Endothelial cell of umbilical vein (primary cell): ENCODE measurements at regions not wholly inside any gene's neighbourhood (a gene's known extent, or its start where the extent isn't known, plus 50 kb on each side); places are given as distances from the start of the nearest gene placed in this dataset.

Experiments used
- BruUV-seq: library from RNA; stranded (reverse); fragments of 400-500 nt; replicated peaks from 2 replicates; lab custom pipeline; 2021; lab: Mats Ljungman, UMichigan
- CTCF ChIA-PET: fragments of 300-600, 350-600 bp; sonication (Branson Sonifier 250); formaldehyde crosslinking; loops from one replicate; lab custom pipeline; 2021; ENCODE audit warnings: antibody characterized with exemption, inconsistent platforms; lab: Charles Lee
- POLR2A ChIA-PET: fragments of 300-600, 350-600 bp; sonication (Branson Sonifier 250); formaldehyde crosslinking; loops from one replicate; lab custom pipeline; 2021; ENCODE audit warnings: antibody characterized with exemption, inconsistent platforms; lab: Charles Lee
- DNase-seq: peaks from one replicate; pipeline ENCODE4 v3.0.0-alpha.2; 2011; ENCODE audit warnings: low read depth, low spot score
- FAIRE-seq: peaks from 2 replicates; lab custom pipeline; 2011; peaks lifted over from hg19 to GRCh38; lab: Jason Lieb, UNC
- H2AFZ ChIP-seq: 2 replicates; pipeline ENCODE4 v1.6.0; 2012; ENCODE audit warnings: low read depth, low read length, control low read depth, inconsistent platforms
- H3K27ac ChIP-seq: 2 replicates; pipeline ENCODE4 v1.5.1; 2011; ENCODE audit warnings: low read depth, mild to moderate bottlenecking, control low read depth, low read length, moderate library complexity; ENCODE audit not compliant: insufficient read depth
- H3K27me3 ChIP-seq, 2 experiments: 2 replicates each; pipeline versions ENCODE4 v1.6.0 to v1.6.1; 2011; ENCODE audit warnings: low read length in 2 of 2, mixed read lengths in 1 of 2; ENCODE audit not compliant: control insufficient read depth in 2 of 2, insufficient read depth in 2 of 2
- H3K36me3 ChIP-seq, 2 experiments: 2 replicates in 1 of 2; 3 replicates in 1 of 2; pipeline ENCODE4 v1.5.1; 2011; ENCODE audit warnings: low read length in 2 of 2, mild to moderate bottlenecking in 1 of 2, moderate library complexity in 1 of 2; ENCODE audit not compliant: control insufficient read depth in 2 of 2, insufficient read depth in 2 of 2; ENCODE audit errors: extremely low read depth in 1 of 2
- H3K4me1 ChIP-seq: 3 replicates; pipeline ENCODE4 v1.5.1; 2011; ENCODE audit warnings: mild to moderate bottlenecking, low read length; ENCODE audit not compliant: control insufficient read depth, insufficient read depth; ENCODE audit errors: extremely low read depth
- H3K4me2 ChIP-seq: 2 replicates; pipeline ENCODE4 v1.6.1; 2011; ENCODE audit warnings: low read length, control low read depth, mixed read lengths; ENCODE audit not compliant: insufficient read depth
- H3K4me3 ChIP-seq, 3 experiments: fragments of 200-600 bp in 1 of 3; sonication (generic), shearing (Covaris generic) in 1 of 3; replicated peaks in 1 of 3; 2 replicates each; pipeline ENCODE4 v1.5.1; 2011 to 2016; ENCODE audit warnings: control low read depth in 3 of 3, low read length in 3 of 3, mild to moderate bottlenecking in 2 of 3, inconsistent platforms in 1 of 3, low read depth in 1 of 3, moderate library complexity in 1 of 3; ENCODE audit not compliant: insufficient read depth in 1 of 3
- H3K79me2 ChIP-seq: 2 replicates; pipeline ENCODE4 v1.6.0; 2012; ENCODE audit warnings: low read length, inconsistent platforms; ENCODE audit not compliant: control insufficient read depth, insufficient read depth
- H3K9ac ChIP-seq: replicated peaks from 2 replicates; pipeline ENCODE3; 2011; ENCODE audit warnings: low read length, control low read depth; ENCODE audit not compliant: insufficient read depth; ENCODE audit errors: extremely low read depth
- H3K9me1 ChIP-seq: replicated peaks from 3 replicates; pipeline ENCODE4 v1.6.0; 2011; ENCODE audit warnings: mild to moderate bottlenecking, low read length; ENCODE audit not compliant: control insufficient read depth, insufficient read depth; ENCODE audit errors: extremely low read depth
- H3K9me3 ChIP-seq: replicated peaks from 2 replicates; pipeline ENCODE4 v1.5.1; 2012; ENCODE audit warnings: low read length, inconsistent platforms; ENCODE audit not compliant: control insufficient read depth, insufficient read depth
- H4K20me1 ChIP-seq: replicated peaks from 2 replicates; pipeline ENCODE3; 2011; ENCODE audit warnings: mild to moderate bottlenecking, low read length; ENCODE audit not compliant: control insufficient read depth, insufficient read depth; ENCODE audit errors: extremely low read depth
- CTCF ChIP-seq, 2 donors: IDR thresholded peaks; 1 replicate in 1 of 2; 2 replicates in 1 of 2; pipeline ENCODE4 v1.5.1; 2011; ENCODE audit warnings: low read length in 2 of 2, mild to moderate bottlenecking in 2 of 2, moderate library complexity in 2 of 2, control low read depth in 1 of 2, inconsistent platforms in 1 of 2, low read depth in 1 of 2; ENCODE audit not compliant: insufficient read depth in 1 of 2; ENCODE audit errors: extremely low read depth in 1 of 2
- EZH2 ChIP-seq: IDR thresholded peaks from 2 replicates; pipeline ENCODE4 v1.6.1; 2012; ENCODE audit warnings: borderline replicate concordance, low read depth, mild to moderate bottlenecking, moderate library complexity, low read length, inconsistent platforms; ENCODE audit not compliant: severe bottlenecking
- FOS ChIP-seq: IDR thresholded peaks from 2 replicates; pipeline ENCODE4 v1.6.1; 2011; ENCODE audit warnings: mild to moderate bottlenecking, low read length, moderate library complexity, borderline replicate concordance; ENCODE audit not compliant: insufficient read depth
- GATA2 ChIP-seq: IDR thresholded peaks from 2 replicates; pipeline ENCODE4 v1.7.0; 2011; ENCODE audit warnings: low read depth, mild to moderate bottlenecking, moderate library complexity, mixed read lengths, low read length; ENCODE audit not compliant: insufficient read length, insufficient read depth
- JUN ChIP-seq: IDR thresholded peaks from 2 replicates; pipeline ENCODE4 v1.6.1; 2011; ENCODE audit warnings: borderline replicate concordance, low read depth; ENCODE audit not compliant: insufficient read length, insufficient read depth
- MAX ChIP-seq: IDR thresholded peaks from 2 replicates; pipeline ENCODE4 v1.6.1; 2011; ENCODE audit not compliant: insufficient read depth, insufficient read length
- MYC ChIP-seq: IDR thresholded peaks from one replicate; pipeline ENCODE4 v1.6.1; 2011; ENCODE audit warnings: mild to moderate bottlenecking, low read depth, low read length
- POLR2A ChIP-seq: IDR thresholded peaks from 2 replicates; pipeline ENCODE4 v1.6.1; 2012; ENCODE audit warnings: low read depth, mild to moderate bottlenecking, control low read depth, low read length
- POLR2AphosphoS5 ChIP-seq: IDR thresholded peaks from 2 replicates; pipeline ENCODE4 v1.6.1; 2012; ENCODE audit warnings: low read depth, mild to moderate bottlenecking, control low read depth, low read length, moderate library complexity; ENCODE audit not compliant: insufficient read depth
- dilution Hi-C: fragments of 300-500 bp; cut with MboI; formaldehyde crosslinking; loops from one replicate; pipeline ENCODE4 v1.15.0; 2019; ENCODE audit warnings: low sequenced_read_pairs; ENCODE audit not compliant: extremely low pct_ligation_motif_present
- intact Hi-C: fragments of 100-400 bp; cut with micrococcal nuclease; formaldehyde crosslinking; loops from one replicate; pipeline ENCODE4 v1.10.0; 2022

- Histone ChIP-seq H3K9ac (no peak overlapping the region), H3K4me1 (no peaks in the 10 kb centered on the region), H3K27me3 (no peaks in the 10 kb centered on the region), H3K4me2 (no peak overlapping the region), H3K36me3 (no peaks in the 10 kb centered on the region), H4K20me1 (no peaks in the 10 kb centered on the region), H3K4me3 (no peak overlapping the region), H3K79me2 (no peaks in the 10 kb centered on the region), H3K27ac (no peak overlapping the region), H3K9me1 (no peaks in the 10 kb centered on the region), H3K9me3 (no peaks in the 10 kb centered on the region), H2AFZ (peak overlapping the region; percentile 15)
- dilution Hi-C loops = no loop called here
- no peak for FAIRE-seq
- ChIA-PET POLR2A (no interaction called here), CTCF (interaction anchor here (1.0 to 4.3 kb wide), 6 partner anchors 8 to 214 kb away, joined by 3 to 41 read pairs (median 11); no protein-coding TSS in a partner anchor)
- no peak for TF ChIP-seq EZH2
- no peak for TF ChIP-seq MYC
- TF ChIP-seq POLR2AphosphoS5 = no peak
- TF ChIP-seq MAX = no peak
- no peak for TF ChIP-seq POLR2A
- no peak for TF ChIP-seq GATA2
- TF ChIP-seq JUN = no peak
- TF ChIP-seq FOS = no peak
- no peak for TF ChIP-seq CTCF (IDR thresholded peaks at IDR 0.05; ENCODE audit: extremely low read depth in 1 of 2, insufficient read depth in 1 of 2, low read depth in 1 of 2, low read length in 2 of 2)
- no TSS peak for BruUV-seq
- DNase-seq = no peak
- intact Hi-C loops = no loop called here
Measured at GRCh38 chr7:142595816-142596516, 153.3 kb upstream of the PRSS1 start.
